Type B pancreatic cell (in vitro differentiated cells): ENCODE measurements at regions not wholly inside any gene's neighbourhood (a gene's known extent, or its start where the extent isn't known, plus 50 kb on each side); places are given as distances from the start of the nearest gene placed in this dataset.

Source experiments
- DNase-seq: peaks from one replicate; pipeline ENCODE4 v3.0.0; 2021; ENCODE audit warnings: mixed read lengths; ENCODE audit not compliant: unreplicated experiment; ENCODE audit errors: extremely low spot score
- H3K27ac Mint-ChIP-seq: 2 replicates; pipeline ENCODE4 v1.8.0; 2021; ENCODE audit warnings: mild to moderate bottlenecking, mixed read lengths
- H3K27me3 Mint-ChIP-seq: 2 replicates; pipeline ENCODE4 v1.8.0; 2021; ENCODE audit warnings: mixed read lengths
- H3K36me3 Mint-ChIP-seq: 2 replicates; pipeline ENCODE4 v1.8.0; 2021; ENCODE audit warnings: mixed read lengths
- H3K4me1 Mint-ChIP-seq: one replicate; pipeline ENCODE4 v1.8.0; 2021; ENCODE audit warnings: mixed read lengths; ENCODE audit not compliant: unreplicated experiment
- H3K4me3 Mint-ChIP-seq: 2 replicates; pipeline ENCODE4 v1.8.0; 2021; ENCODE audit warnings: mild to moderate bottlenecking, mixed read lengths
- H3K9me3 Mint-ChIP-seq: 2 replicates; pipeline ENCODE4 v1.8.0; 2021; ENCODE audit warnings: mixed read lengths
- TF ChIP-seq, protein P1 (sequence below): fragments of 200-600 bp; sonication (generic); conservative IDR thresholded peaks from 2 replicates; pipeline ENCODE4 v1.5.0; 2021; ENCODE audit warnings: antibody characterized with exemption, mild to moderate bottlenecking

DNA sequence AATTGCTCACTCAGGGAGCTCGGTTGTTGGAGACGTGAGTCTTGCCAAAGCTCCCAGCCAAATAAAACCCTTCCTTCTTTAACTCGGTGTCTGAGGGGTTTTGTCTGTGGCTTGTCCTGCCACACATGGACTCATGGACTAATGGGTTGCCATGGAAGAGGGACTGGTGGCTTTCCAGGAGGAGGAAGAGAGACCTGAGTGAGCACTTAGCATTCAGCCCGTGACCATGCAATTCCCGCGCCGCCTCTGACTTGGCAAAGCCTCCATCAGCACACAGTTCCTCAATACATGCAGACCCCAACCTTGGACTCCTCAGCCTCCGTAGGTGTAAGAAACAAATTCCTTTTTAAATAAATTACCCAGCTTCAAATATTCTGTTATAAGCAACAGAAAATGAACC lies 57.3 kb upstream of the TMEM18 start:
- Mint-ChIP-seq H3K4me1 (peaks cover 7% of the 10 kb centered on the region), H3K27ac (no peak overlapping the region)

DNA sequence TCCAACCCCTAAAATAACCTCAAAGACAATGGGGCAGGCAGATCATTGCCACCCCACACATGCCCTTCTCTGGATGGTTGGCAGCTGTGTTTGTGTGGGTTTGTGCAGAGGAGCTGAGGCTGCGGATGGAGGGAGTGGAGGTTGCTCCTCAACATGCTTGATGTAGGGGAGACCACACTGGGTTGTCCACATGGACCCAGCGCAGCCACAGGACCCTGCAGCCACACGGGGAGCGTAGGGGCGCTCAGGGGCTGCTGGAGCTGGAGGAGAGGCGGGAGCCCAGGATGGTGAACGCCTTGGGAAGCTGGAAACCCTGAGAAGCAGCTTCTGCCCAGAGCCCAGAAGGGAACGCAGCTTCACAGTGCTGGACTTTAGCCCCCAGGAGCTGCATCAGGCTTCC lies 56.3 kb upstream of the TMEM18 start:
- TF ChIP-seq, protein P1, sequence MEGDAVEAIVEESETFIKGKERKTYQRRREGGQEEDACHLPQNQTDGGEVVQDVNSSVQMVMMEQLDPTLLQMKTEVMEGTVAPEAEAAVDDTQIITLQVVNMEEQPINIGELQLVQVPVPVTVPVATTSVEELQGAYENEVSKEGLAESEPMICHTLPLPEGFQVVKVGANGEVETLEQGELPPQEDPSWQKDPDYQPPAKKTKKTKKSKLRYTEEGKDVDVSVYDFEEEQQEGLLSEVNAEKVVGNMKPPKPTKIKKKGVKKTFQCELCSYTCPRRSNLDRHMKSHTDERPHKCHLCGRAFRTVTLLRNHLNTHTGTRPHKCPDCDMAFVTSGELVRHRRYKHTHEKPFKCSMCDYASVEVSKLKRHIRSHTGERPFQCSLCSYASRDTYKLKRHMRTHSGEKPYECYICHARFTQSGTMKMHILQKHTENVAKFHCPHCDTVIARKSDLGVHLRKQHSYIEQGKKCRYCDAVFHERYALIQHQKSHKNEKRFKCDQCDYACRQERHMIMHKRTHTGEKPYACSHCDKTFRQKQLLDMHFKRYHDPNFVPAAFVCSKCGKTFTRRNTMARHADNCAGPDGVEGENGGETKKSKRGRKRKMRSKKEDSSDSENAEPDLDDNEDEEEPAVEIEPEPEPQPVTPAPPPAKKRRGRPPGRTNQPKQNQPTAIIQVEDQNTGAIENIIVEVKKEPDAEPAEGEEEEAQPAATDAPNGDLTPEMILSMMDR, result no peak
- H3K27me3 Mint-ChIP-seq, result peaks cover 11% of the 10 kb centered on the region
- H3K4me1 Mint-ChIP-seq, result peaks cover 11% of the 10 kb centered on the region
- DNase-seq, result no peak
- no peak overlapping the region for H3K4me3 Mint-ChIP-seq
- no peaks in the 10 kb centered on the region for H3K9me3 Mint-ChIP-seq
- no peaks in the 10 kb centered on the region for H3K36me3 Mint-ChIP-seq
- H3K27ac Mint-ChIP-seq, result no peak overlapping the region

More for the DNA sequence above, 57.3 kb upstream of the TMEM18 start:
- Mint-ChIP-seq H3K36me3 (no peaks in the 10 kb centered on the region), H3K4me3 (no peak overlapping the region), H3K9me3 (no peaks in the 10 kb centered on the region), H3K27me3 (peaks cover 2% of the 10 kb centered on the region)
- no peak for DNase-seq
- TF ChIP-seq, protein P1, result no peak

DNA sequence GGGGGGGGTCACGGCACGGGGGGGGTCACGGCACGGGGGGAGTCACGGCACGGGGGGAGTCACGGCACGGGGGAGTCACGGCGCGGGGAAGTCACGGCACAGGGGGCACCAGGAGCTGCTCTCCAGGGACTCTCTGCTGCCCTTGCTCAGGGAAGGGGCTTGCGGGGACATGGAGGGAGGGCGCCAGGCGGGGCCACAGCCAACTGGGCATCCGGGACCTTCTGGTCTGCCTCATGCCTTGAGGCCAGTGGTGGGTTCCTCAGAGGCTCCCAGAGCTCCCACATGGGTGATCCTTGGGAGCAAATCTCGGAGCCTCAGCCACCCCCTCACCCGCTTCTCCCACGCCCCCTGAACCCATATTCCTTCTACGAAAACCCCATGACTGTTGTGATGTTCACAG lies 55.8 kb upstream of the TMEM18 start:
- Mint-ChIP-seq H3K9me3 (no peaks in the 10 kb centered on the region), H3K27me3 (peaks cover 11% of the 10 kb centered on the region), H3K4me3 (no peak overlapping the region), H3K4me1 (peaks cover 11% of the 10 kb centered on the region), H3K36me3 (no peaks in the 10 kb centered on the region), H3K27ac (no peak overlapping the region)
- TF ChIP-seq, protein P1, result no peak
- no peak for DNase-seq

DNA sequence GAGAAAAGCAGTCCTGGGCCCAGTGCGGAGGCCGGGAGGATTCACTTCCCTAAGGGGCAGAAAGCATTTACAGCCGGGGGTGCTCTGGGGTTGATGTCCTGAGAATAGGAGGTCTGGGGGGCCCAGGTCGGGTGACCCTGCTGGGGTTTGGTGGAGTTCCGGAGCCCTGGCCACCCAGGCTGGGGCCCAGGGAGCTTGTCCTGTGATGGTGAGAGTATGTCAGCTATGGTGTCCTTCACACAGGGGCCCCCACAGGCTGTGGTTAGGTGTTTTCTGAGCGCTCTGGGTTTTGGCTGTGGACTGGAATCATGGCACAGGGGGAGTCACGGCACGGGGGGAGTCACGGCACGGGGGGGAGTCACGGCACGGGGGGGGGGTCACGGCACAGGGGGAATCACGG lies 54.5 kb upstream of the TMEM18 start:
- H3K9me3 Mint-ChIP-seq, result no peaks in the 10 kb centered on the region
- TF ChIP-seq, protein P1, result no peak
- H3K27ac Mint-ChIP-seq, result no peak overlapping the region
- H3K4me1 Mint-ChIP-seq, result peaks cover 11% of the 10 kb centered on the region
- H3K36me3 Mint-ChIP-seq, result no peaks in the 10 kb centered on the region
- no peak overlapping the region for H3K4me3 Mint-ChIP-seq
- no peak for DNase-seq
- peaks cover 11% of the 10 kb centered on the region for H3K27me3 Mint-ChIP-seq

DNA sequence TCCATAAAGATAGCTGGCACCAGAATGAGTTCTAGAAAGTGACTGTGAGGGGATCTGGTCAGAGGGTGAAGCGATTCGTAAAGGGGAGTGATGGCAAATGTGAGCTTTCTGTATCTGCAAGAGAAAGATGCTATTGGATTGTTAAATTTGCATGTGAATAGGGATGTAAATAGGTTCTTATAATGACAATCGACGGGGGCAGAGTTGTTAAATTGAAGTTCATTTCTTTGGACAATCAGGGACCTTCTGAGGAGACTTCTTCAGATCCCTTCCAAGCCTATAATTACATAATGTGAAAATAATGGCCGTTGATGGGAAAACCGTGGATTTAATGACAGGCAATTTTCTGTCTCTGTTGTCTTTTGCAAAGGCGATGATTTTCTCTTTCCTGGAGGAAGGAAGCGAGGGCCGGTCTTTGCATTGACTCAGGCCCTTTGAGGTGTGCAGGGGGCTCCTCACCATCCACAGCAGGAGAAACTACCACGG lies 52.2 kb upstream of the TMEM18 start:
- TF ChIP-seq, protein P1, result no peak
- no peak overlapping the region for H3K27ac Mint-ChIP-seq
- H3K4me1 Mint-ChIP-seq, result peaks cover 12% of the 10 kb centered on the region
- no peak for DNase-seq
- H3K36me3 Mint-ChIP-seq, result no peaks in the 10 kb centered on the region
- no peaks in the 10 kb centered on the region for H3K9me3 Mint-ChIP-seq
- no peak overlapping the region for H3K4me3 Mint-ChIP-seq
- peaks cover 10% of the 10 kb centered on the region for H3K27me3 Mint-ChIP-seq

DNA sequence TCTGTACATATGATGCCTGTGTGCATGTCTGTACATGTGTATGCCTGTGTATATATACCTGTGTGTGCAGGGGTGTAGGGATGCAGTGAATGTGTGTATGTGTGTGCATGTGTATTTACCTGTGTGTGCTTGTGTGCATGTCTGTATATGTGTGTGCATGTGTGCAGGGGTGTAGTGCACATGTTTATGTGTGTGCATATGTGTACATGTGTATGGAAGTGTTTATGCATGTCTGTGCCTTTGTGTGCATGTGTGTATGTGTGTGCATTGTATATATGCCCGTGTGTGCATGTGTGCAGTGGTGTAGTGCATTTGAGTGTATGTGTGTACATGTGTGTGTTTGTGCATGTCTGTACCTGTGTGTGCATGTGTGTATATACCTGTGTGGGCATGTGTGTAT lies 51.0 kb upstream of the TMEM18 start:
- Mint-ChIP-seq H3K36me3 (no peaks in the 10 kb centered on the region), H3K27ac (no peak overlapping the region), H3K27me3 (peaks cover 13% of the 10 kb centered on the region), H3K9me3 (no peaks in the 10 kb centered on the region), H3K4me3 (no peak overlapping the region), H3K4me1 (peaks cover 15% of the 10 kb centered on the region)
- no peak for DNase-seq
- TF ChIP-seq, protein P1, result no peak
